GM12872 (cell line): ENCODE measurements at regions not wholly inside any gene's neighbourhood (a gene's known extent, or its start where the extent isn't known, plus 50 kb on each side); places are given as distances from the start of the nearest gene placed in this dataset.

Experiments used
- TF ChIP-seq, protein P1 (sequence below): IDR thresholded peaks from 3 replicates; pipeline ENCODE4 v1.5.1; 2011; ENCODE audit warnings: low read depth, mild to moderate bottlenecking, low read length, moderate library complexity; ENCODE audit not compliant: insufficient read depth

DNA sequence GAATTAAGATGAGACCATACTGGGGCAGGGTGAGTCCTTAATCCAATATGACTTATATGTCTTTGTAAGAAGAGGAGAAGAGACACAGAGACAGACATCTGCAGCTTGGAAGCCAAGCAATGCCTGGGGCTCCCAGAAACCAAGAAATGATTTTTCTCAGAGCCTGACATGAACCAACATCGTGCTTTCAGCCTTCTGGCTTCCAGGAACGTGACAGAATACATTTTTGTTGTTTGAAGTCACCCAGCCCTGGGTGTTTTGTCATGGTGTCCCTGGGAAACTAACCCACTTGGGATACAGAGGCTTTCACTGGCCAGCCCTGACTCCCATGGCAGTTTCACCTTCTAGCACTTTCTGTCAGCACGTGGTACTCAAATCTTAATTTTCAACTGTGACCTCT, 95.3 kb upstream of the SLC10A2 start:
- TF ChIP-seq, protein P1, sequence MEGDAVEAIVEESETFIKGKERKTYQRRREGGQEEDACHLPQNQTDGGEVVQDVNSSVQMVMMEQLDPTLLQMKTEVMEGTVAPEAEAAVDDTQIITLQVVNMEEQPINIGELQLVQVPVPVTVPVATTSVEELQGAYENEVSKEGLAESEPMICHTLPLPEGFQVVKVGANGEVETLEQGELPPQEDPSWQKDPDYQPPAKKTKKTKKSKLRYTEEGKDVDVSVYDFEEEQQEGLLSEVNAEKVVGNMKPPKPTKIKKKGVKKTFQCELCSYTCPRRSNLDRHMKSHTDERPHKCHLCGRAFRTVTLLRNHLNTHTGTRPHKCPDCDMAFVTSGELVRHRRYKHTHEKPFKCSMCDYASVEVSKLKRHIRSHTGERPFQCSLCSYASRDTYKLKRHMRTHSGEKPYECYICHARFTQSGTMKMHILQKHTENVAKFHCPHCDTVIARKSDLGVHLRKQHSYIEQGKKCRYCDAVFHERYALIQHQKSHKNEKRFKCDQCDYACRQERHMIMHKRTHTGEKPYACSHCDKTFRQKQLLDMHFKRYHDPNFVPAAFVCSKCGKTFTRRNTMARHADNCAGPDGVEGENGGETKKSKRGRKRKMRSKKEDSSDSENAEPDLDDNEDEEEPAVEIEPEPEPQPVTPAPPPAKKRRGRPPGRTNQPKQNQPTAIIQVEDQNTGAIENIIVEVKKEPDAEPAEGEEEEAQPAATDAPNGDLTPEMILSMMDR, result no peak

DNA sequence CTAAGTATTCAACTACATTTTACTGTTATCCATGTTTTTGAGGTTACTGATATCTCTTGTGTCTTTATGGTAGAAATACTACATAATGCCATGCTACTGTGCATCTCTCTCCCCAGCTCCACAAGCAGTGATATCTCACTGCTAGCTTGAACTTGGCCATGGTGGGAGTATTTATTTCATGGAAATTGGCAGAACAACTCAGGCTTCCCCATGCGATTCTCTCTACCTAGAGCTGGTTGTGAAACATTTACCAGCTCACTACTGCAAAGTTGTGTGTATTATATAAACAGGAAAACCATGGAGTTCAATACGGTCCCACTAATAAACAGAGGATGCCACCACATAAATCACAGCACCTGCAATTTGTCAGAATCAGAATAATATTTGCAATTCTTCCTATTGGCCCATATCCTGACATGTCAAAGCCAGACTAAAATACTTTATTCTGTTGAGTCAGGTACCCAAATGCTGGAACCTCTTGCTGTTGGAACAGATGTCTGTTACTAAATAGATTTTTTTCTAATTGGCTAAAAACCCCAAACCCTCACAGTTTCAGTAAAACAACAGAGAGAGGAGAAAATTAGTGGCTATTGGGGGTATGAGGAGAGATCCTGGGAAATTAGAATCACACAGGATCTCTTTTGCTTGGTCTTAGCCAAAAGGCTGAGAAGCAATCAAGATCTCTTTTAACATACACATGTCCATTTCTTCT, 91.4 kb upstream of the SLC10A2 start:
- TF ChIP-seq, protein P1, result no peak

DNA sequence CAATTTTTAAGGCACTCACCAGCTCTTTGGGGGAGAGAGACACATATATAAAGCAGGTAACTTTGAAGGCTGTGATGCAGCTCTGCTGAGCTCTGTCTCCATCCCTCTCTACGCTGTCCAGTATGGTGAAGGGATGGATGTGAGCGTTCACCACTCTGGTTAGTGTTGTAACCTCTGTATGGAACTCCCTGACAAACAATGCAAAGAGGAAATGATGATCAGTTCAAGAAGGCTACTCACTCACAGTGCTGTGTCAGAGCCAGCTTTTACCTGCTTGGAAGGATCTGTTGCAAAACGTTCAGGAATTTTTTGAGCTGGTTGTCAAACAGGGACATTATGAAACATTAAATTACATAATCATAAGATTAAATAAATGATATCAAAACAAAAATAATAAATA, 90.8 kb upstream of the SLC10A2 start:
- TF ChIP-seq, protein P1, result no peak

DNA sequence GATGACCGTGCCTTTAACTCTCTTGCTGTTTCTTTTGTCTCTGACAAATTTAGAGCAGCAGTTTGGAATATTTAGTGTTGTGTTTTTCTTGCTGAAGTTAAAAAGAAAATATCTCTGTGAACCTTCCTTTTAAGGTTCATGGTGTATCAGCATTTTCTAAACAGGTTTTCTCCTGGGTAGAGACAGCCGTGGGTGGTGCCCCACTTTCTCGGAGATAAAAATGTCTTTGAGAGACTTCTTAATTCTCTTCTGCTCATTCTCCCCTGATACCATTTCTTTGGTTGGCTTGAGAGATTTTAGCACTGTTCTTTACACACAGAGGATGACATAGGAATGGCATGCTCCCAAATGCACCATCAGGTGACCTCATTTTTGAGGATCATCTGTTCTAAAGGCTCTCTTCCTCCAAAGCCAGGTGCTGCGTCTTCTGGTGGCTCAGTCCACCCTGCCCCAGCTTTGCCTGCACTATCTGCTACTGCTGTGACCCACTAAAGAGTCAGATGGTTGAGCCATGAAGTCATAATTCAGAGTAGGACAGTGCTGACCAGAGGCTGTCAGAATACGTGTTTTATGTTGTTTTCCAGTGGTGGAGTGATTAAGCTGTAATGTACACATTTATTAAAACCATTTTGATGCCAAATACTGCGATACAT, 90.3 kb upstream of the SLC10A2 start:
- TF ChIP-seq, protein P1, result no peak

DNA sequence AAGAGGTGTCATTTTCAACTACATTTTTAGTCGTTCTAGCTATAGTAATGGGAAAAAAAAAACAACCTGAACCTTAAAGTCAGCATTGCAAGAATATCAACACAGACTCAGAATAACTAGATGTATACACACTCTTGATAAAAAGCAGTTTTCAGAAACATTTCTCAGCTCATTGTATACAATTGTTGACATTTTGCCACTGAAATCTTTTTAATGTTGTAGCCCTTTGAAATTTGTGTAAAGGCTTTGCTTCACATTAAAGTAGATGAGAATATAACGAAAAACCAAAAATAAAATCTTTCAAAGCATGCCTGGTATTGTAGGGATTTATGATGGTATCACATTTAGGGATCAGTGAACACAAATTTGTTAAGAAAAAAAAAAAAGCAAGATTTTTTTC, 87.2 kb upstream of the SLC10A2 start:
- TF ChIP-seq, protein P1, result no peak

DNA sequence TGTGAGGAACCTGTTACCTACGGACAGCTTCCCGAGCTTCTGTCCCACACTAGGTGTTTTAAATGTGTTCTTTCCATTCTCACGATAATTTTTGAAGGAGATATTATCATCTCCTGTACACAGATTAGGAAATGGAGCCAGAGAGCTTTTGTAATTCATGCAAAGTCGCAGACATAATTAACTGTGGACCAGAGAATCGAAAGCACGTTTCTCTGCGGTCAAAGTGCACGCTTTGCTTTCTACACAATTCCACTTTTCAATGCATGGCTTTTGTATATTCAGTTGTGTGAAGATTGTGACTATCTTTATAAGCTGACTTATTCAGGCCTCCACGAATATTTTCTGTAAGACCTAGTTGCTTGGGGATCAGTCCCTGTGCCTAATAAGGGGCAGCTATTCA, 81.7 kb upstream of the SLC10A2 start:
- TF ChIP-seq, protein P1, result no peak

DNA sequence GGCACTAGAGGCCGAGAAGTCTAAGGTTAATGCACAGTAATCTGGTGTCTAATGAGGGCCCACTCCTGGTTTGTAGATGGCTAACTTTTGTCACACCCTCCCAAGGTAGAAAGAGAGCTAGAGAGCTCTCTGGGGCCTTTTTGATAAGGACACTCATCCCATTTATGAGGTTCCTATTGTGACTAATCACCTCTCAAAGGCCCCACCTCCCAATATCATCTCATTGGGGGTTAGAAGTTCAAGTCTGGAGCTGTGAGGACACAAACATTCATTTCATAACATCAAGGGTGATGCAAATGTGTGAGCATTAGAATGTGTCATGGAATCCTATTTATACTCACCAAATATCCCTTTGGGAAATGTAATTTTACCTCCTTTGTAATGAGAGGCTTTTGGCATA, 79.2 kb upstream of the SLC10A2 start:
- TF ChIP-seq, protein P1, result no peak
